Sciatic nerve (tissue), 2 donors: ENCODE measurements at regions not wholly inside any gene's neighbourhood (a gene's known extent, or its start where the extent isn't known, plus 50 kb on each side); places are given as distances from the start of the nearest gene placed in this dataset.
A peak's percentile ranks its signal among the peaks of the same experiment; 100 is the strongest.

Experiments
- ATAC-seq: fragments of 200-7000 bp; cut with Tn5 transposase; one replicate; pipeline ENCODE4 v1.9.1; 2020; ENCODE audit warnings: mild to moderate bottlenecking, moderate library complexity
- DNase-seq: peaks from one replicate; pipeline ENCODE4 v3.0.0-alpha.2; 2020; ENCODE audit warnings: low spot score
- intact Hi-C: fragments of 100-400 bp; cut with DNase I; formaldehyde crosslinking; loops from one replicate; pipeline ENCODE4 v1.14.2; 2022
- donor health status: DM: no; HTN: no; CAD: no.
- donor health status: DM: no; HTN: no; CAD: no.

- intact Hi-C loops, result no loop called here
- DNase-seq, result no peak
- no peak for ATAC-seq
Measured at GRCh38 chr11:19506816-19507486, 205.7 kb upstream of the NAV2 start.

- intact Hi-C loops, result no loop called here
- DNase-seq, result no peak
- no peak for ATAC-seq
Measured at GRCh38 chr11:19502691-19503253, 209.9 kb upstream of the NAV2 start.

- intact Hi-C loops, result no loop called here
- ATAC-seq (no peak), DNase-seq (no peak)
Measured at GRCh38 chr11:19501631-19502030, 211.0 kb upstream of the NAV2 start.

GRCh38 chr11:19499999-19500398 lies 212.6 kb upstream of the NAV2 start:
- DNase-seq (no peak), ATAC-seq (no peak)
- intact Hi-C loops, result no loop called here

- intact Hi-C loops, result no loop called here
- ATAC-seq (no peak), DNase-seq (no peak)
Measured at GRCh38 chr11:19499026-19499669, 213.5 kb upstream of the NAV2 start.

GRCh38 chr11:19493446-19494213 lies 219.0 kb upstream of the NAV2 start:
- ATAC-seq, result no peak
- intact Hi-C loops, result no loop called here
- no peak for DNase-seq

GRCh38 chr11:19482319-19483100 lies 230.1 kb upstream of the NAV2 start:
- no peak for ATAC-seq
- intact Hi-C loops, result no loop called here

GRCh38 chr11:19480540-19480939 lies 232.1 kb upstream of the NAV2 start:
- ATAC-seq (no peak), DNase-seq (no peak)
- intact Hi-C loops, result no loop called here

More at GRCh38 chr11:19482319-19483100, 230.1 kb upstream of the NAV2 start:
- no peak for DNase-seq

- ATAC-seq (no peak), DNase-seq (no peak)
- intact Hi-C loops, result no loop called here
Measured at GRCh38 chr11:19478891-19479290, 233.7 kb upstream of the NAV2 start.

- ATAC-seq, result peak; percentile 45
- intact Hi-C loops, result no loop called here
- no peak for DNase-seq
Measured at GRCh38 chr11:19474954-19475721, 234.4 kb upstream of the E2F8 start.

GRCh38 chr11:19474211-19474610 lies 233.5 kb upstream of the E2F8 start:
- no peak for ATAC-seq
- intact Hi-C loops, result no loop called here
- DNase-seq, result no peak

- DNase-seq, result no peak
- intact Hi-C loops, result no loop called here
- no peak for ATAC-seq
Measured at GRCh38 chr11:19472679-19473078, 231.9 kb upstream of the E2F8 start.

GRCh38 chr11:19467904-19468303 lies 227.2 kb upstream of the E2F8 start:
- ATAC-seq (no peak), DNase-seq (no peak)
- intact Hi-C loops, result no loop called here

GRCh38 chr11:19466314-19466713 lies 225.6 kb upstream of the E2F8 start:
- DNase-seq (no peak), ATAC-seq (no peak)
- intact Hi-C loops, result no loop called here

- ATAC-seq, result no peak
- intact Hi-C loops, result no loop called here
- DNase-seq, result no peak
Measured at GRCh38 chr11:19463976-19464375, 223.2 kb upstream of the E2F8 start.

GRCh38 chr11:19460718-19461405 lies 220.1 kb upstream of the E2F8 start:
- DNase-seq (peak; percentile 77), ATAC-seq (peak; percentile 71)
- intact Hi-C loops, result no loop called here

GRCh38 chr11:19459240-19459639 lies 218.5 kb upstream of the E2F8 start:
- intact Hi-C loops, result no loop called here
- DNase-seq, result no peak
- no peak for ATAC-seq

- no peak for DNase-seq
- intact Hi-C loops, result no loop called here
- no peak for ATAC-seq
Measured at GRCh38 chr11:19458721-19459120, 218.0 kb upstream of the E2F8 start.
